LNCAP (cell line): ENCODE measurements at regions not wholly inside any gene's neighbourhood (a gene's known extent, or its start where the extent isn't known, plus 50 kb on each side); places are given as distances from the start of the nearest gene placed in this dataset.

Source experiments
- TF ChIP-seq, protein P1 (sequence below): fragments of 450-650 bp; IDR thresholded peaks from 2 replicates; pipeline ENCODE4 v1.5.1; 2017; ENCODE audit warnings: mild to moderate bottlenecking

DNA sequence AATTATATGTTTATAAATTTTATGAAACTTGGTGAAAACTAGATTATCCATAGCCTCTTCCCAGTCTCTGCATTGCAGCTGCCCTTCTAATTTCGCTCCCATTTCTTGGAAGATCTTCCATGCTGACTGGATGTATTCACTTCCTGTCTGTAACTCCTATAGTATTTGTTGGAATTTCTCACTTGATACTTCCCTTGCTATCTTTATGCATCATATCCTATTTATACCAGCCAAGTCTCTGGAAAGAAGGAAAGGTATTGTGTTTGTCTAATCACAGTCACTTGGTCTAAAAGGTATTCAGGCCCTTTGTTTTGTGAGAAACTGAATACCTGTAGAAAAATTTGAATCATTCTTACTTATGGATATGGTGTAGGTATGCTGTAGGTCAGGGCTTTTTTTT is 870.9 kb upstream of the FRG1 start:
- TF ChIP-seq, protein P1, sequence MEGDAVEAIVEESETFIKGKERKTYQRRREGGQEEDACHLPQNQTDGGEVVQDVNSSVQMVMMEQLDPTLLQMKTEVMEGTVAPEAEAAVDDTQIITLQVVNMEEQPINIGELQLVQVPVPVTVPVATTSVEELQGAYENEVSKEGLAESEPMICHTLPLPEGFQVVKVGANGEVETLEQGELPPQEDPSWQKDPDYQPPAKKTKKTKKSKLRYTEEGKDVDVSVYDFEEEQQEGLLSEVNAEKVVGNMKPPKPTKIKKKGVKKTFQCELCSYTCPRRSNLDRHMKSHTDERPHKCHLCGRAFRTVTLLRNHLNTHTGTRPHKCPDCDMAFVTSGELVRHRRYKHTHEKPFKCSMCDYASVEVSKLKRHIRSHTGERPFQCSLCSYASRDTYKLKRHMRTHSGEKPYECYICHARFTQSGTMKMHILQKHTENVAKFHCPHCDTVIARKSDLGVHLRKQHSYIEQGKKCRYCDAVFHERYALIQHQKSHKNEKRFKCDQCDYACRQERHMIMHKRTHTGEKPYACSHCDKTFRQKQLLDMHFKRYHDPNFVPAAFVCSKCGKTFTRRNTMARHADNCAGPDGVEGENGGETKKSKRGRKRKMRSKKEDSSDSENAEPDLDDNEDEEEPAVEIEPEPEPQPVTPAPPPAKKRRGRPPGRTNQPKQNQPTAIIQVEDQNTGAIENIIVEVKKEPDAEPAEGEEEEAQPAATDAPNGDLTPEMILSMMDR, result no peak

DNA sequence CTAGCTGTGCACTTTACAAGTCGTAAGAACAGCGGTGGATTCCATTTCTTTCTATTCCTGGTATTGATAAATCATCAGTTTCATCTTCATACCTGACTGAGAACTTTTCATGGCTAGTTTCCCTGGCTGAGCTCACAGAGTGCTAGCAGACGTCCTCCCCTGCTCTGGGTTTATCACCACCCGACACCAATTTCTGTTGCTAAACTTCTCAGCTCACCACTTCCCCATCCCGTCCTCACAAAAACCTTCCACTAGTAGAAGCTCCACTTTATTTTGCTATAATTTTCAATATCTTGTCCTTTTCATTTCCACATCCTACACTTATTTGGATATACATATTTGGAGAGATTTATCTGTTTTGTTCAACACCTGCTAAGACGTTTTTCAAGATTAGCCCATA is 869.4 kb upstream of the FRG1 start:
- TF ChIP-seq, protein P1, result no peak

DNA sequence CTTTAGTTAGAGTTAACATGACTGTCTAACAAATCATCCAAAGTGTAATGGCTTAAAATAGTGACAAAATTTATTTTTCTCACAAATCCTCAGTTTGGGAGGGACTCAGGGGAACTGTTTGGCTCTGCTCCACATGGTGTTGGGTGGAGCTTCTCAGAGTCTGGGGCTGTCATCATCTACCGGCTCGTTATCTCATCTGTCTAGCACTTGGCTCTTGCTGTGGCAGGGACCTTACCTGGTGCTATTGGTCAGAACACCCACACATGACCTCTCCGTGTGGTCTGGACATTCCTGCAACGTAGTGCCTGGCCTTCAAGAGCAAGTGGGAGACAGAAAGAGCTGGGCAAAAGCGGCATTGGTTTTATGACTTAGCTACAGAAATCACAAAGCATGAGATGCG is 866.9 kb upstream of the FRG1 start:
- TF ChIP-seq, protein P1, result no peak

DNA sequence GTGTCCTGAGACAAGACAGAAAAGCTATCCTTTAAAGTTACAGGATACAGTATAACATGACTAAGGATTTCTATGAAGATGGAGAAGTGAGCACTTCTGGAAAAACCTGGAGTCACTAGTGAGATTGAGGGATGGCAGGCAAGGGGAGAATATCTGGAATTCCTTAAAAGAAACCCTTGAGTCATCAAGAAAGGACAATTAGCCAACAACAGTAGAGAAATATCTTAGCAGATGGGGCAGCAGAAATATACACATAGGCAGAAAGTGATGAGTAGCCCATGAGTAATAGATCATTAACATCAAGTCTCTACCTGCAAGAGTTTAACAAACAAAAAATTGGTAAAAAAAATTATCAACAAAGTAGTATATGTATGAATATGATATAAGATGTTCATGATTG is 858.8 kb upstream of the FRG1 start:
- TF ChIP-seq, protein P1, result no peak

DNA sequence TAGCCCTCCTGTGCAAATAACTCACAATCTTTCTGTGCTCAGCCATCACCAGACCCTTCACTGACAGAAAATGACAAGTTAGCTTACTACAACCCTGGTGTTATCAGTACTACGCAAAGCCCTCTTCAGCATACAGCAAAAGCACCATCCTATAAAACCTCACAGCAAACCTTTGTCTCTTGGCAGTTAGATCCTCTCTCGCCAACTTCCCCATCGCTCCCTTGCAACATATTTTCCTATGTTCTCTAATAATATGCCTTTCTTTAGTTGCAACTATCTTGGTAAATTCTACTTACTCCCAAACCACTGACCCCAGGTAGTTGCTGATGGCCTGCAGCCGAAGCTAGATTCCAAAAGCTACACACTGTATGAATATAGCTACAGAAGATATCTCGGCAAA is 856.9 kb upstream of the FRG1 start:
- TF ChIP-seq, protein P1, result no peak

DNA sequence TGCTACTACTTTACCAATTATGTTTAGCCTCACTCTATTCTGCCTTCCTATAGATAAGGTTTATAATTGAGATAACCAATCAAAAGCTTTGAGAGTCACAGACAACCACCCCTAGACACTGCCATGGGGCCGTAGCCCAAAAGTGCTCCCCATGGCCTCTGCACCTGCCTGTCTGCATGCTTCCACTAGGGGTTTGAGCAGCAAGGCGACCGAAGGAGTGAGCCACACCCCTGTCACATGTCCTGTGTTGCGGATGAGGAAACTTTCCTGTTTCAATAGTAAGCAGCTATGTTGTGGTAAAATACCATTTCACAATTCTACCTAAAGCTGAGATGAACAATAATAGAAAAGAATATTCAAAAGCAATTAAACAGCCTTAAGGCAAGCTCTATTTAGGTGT is 856.0 kb upstream of the FRG1 start:
- TF ChIP-seq, protein P1, result no peak

DNA sequence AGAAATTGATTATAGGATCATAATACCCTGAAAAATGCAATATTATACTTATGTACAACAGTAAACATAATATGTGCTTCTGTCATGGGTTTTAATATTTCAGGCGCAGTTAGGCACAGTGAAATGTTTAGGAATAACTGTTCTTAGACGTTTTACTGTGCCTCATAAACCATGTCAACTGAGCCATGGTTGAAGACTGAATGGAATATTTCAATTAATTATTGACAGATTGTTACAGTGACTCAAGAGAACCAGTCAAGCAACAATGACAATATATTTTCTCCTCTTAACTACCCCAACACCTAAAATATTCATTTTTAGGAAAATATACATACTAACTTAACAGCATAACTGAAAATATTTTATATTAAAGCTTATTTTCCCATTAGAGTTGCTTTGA is 852.7 kb upstream of the FRG1 start:
- TF ChIP-seq, protein P1, result no peak

DNA sequence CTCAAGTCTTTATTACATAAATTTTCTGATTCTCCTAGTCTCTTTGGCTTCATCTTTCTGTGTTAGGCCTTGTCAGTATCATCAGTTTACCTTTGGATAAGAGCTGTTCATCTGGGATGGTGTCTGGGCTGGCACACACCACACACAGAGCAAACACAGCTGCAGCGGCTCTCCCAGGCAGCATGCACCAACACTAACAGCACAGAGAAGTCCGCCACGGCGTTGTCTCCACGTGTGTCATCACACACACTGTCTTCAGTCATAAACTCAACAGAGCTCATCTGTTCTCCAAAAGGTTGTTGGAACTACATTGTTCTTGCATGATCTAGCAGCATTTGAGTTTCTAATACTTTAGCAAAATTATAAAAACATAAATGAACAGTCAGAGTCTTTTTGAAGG is 851.9 kb upstream of the FRG1 start:
- TF ChIP-seq, protein P1, result no peak
